T-helper 1 cell treated with Interleukin-12 subunit alpha and Interleukin-12 subunit beta and Interleukin-4 antibody, amounts not matched to agents 30 ng/mL and 1 ng/mL, for 36 hours (primary cell): ENCODE measurements at regions not wholly inside any gene's neighbourhood (a gene's known extent, or its start where the extent isn't known, plus 50 kb on each side); places are given as distances from the start of the nearest gene placed in this dataset.

ENCODE experiments used
- intact Hi-C: fragments of 100-400 bp; cut with micrococcal nuclease; formaldehyde crosslinking; loops from one replicate; pipeline ENCODE4 v1.15.1; 2024

DNA sequence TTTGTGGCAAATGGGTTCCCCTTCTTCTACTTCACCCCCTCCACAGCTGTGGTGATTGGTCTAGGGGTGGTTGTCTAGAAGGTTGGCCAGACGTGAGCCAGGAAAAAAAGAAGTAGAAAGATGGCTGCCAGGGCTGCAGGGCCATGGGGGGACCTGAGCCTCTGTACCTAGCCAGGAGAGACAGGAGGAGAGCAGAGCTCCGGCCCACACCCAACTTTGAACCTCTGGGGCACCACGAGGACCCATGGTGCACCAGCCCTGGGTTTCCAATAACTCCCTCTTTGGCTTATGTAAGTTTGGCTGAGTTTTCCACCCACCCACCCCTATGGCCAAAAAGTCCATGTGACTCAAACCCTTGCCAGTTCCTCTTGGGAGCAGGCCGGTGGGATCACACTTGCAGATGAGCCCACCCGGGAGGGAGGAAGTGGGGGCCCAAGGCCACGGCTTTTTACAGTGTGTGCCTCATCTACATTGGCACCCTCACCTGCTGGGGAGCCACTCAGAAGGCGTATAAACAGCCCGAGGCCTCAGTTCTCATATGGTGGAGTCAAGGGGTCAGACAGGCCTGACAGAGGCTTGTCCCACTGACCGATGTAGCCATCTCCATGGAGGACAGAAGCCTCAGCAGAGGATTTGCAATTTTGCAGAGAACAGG lies 293.1 kb upstream of the HDAC4 start:
- intact Hi-C loops, result no loop called here

- intact Hi-C loops, result no loop called here
These were observed 292.5 kb upstream of the HDAC4 start for GRCh38 chr2:239693330-239693729.

- intact Hi-C loops, result no loop called here
These were observed 292.1 kb upstream of the HDAC4 start for GRCh38 chr2:239692919-239693318.

GRCh38 chr2:239692362-239692851 lies 291.6 kb upstream of the HDAC4 start:
- intact Hi-C loops, result no loop called here

DNA sequence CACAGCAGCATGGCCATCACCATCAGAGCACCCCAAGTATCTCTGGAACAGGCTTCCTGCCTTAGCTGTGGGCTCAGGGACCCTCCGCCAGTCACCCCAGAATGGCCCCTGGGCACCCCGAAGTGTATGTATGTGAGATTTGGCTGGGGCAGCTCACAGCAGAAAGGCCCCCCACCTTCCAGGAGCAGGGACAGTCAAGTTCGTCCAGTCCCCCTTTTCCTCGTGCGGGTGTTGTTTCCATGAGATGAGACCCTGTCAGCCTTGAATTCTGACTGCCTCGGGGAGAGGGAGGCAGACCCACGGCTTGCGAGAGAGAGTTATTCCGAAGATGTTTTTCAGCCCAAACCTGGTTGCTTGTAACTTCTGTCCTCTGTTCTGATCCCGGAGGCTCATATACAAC lies 290.9 kb upstream of the HDAC4 start:
- intact Hi-C loops, result no loop called here

GRCh38 chr2:239690651-239691631 lies 290.1 kb upstream of the HDAC4 start:
- intact Hi-C loops, result no loop called here

DNA sequence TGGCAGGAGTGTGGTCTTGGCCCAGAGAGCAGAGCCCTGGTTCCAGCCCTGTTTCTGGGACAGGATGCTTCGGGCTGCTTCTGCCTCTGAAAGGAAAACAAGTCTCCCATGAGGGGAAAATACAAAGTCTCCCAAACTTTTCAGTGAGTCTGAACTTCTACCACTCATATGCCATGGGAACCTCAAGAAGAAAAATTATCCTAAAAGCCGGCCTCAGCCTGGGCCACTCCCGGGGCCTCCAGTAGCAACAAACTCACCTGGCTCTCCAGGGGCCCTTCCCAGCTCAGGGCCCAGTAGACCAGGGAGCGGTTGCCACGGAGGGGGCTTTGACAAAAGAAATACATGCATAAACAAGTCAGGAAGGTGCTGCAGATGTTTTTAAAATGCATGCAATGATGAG lies 289.2 kb upstream of the HDAC4 start:
- intact Hi-C loops, result no loop called here

- intact Hi-C loops, result no loop called here
These were observed 288.6 kb upstream of the HDAC4 start for GRCh38 chr2:239689410-239689809.

DNA sequence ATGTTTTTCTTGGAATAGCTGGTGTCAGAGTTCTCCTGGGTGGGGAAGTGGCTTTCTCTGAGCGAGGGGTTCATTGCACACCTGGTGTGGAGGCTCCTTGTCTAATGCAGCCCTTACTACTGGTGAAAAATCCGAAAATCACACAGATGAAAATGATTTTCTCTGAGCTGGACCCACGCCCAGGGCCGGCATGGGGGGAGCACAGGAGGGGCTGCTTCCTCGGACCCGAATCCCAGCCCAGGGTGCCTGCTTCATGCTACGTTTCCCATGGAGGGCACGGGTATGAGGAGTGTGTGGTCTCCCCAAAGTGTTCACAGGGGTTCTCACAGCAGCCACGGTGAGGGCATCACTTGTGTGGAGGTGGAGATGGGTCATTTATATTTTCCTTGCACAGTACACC lies 288.0 kb upstream of the HDAC4 start:
- intact Hi-C loops, result no loop called here

DNA sequence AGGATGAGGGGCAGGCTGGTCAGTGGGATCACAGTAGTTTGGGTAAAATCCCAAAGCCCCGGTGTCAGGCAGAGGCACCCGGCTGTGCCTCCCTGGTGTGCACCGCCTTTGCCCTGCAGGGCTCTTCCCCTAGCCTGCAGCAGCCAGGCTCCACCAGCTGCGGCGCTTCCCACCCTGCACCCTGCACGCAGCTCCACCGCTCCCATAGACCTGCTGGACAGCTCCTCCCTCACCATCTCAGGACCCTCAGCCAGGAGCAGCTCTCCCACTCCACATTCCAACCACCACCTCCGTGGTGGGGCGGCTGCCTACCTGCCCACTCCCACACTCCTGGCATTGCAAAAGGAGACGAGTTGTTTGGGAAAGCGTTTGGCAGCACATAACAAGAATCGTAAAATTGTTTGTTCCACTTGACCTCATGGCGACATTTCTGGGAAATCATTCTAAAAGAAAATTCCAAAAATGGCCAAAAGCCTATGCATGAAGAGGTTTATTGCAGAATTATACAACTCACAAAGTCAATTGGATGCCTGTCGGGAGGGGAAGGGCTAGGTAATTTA lies 287.4 kb upstream of the HDAC4 start:
- intact Hi-C loops, result no loop called here

DNA sequence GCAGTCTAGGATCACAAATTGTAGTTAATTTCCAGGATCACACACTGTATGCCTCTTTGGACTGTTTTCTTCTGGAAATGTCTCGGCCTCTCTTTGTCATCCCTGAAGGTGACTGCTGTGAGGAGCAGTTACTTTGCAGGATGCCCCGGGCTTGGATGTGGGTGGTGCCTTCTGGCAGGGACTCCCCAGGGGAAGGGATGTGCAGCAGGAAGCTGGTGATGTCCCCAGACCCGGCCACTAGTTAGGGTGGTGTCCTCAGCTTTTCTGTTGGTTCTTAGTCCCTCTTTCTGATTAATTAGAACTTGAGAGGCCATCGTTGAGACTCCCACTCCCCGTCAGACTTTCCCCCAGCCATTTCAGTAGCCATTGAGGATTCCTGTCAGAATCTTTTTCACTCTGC lies 286.6 kb upstream of the HDAC4 start:
- intact Hi-C loops, result no loop called here

DNA sequence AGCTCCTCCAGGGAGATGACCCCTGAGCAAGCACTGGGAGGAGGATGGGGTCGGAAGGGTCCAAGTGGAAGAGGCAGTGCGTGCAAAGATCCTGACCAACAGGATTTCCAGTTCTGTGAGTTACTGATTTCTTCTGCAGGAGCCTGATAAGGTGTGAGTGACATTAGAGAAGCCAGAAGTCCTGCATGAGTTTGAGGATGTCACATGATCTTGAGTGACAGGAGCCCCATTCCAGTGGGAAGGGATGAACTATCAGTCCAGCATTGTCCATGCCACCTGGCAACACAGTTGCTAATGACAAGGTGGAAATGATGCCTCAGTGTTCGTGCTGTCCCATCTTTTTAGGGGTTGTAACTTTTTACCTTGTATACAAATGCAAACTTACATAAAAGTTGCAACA lies 285.1 kb upstream of the HDAC4 start:
- intact Hi-C loops, result no loop called here

GRCh38 chr2:239685556-239685955 lies 284.7 kb upstream of the HDAC4 start:
- intact Hi-C loops, result no loop called here

DNA sequence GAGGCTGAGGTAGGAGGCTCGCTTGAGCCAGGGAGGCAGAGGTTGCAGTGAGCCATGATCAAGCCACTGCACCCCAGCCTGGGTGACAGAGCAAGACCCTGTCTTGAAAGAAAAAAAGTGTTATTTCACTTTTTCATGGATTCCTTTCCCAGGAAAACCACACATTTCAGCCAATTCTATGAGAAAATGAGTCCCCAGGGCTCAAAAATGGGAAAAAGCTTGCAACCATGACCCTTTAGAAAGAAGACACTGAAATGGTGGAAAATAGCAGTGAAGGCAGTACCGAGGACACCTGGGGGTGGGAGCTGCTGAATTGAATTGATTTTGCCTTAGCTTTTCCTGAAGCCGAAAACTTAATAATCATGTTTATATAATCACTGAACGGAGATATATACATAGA lies 284.2 kb upstream of the HDAC4 start:
- intact Hi-C loops, result no loop called here

GRCh38 chr2:239684271-239684810 lies 283.5 kb upstream of the HDAC4 start:
- intact Hi-C loops, result no loop called here

DNA sequence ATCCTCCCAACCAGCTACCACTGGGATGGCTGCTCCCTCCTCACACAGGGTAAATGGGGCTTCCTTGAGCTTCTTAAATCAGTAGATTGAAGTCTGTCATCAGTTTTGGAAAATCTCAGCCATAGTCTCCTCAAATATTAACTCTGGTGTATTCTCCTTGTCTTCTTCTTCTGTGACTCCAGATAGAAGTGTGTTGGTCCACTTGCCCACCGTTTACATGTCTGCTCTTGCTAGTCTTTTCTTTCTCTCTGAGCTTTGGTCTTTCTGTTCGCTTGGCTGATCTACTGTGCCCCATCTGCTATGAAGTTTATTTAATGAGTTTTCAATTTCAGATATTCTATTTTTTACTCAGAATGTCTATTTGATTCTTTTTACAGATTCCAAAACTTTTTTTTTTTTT lies 281.7 kb upstream of the HDAC4 start:
- intact Hi-C loops, result no loop called here

DNA sequence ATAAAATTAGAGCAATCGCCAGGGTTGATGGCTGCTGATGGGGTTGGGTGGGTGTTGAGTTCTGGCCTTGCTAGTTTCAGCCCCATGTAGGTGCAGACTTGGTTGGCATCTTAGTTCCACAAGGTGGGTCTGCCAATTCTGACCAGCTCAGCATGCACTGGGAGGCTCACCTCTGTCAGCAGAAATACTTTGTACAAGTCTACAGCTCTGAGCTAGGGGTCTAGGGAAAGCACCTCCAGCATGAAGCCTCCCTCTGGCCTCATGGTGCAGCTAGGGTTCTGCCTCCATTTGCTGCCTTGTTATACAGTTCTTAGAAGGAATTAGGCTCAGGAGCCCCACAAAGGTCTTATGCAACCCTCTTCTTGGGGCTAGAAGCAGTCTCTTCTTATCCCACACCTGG lies 278.9 kb upstream of the HDAC4 start:
- intact Hi-C loops, result no loop called here

DNA sequence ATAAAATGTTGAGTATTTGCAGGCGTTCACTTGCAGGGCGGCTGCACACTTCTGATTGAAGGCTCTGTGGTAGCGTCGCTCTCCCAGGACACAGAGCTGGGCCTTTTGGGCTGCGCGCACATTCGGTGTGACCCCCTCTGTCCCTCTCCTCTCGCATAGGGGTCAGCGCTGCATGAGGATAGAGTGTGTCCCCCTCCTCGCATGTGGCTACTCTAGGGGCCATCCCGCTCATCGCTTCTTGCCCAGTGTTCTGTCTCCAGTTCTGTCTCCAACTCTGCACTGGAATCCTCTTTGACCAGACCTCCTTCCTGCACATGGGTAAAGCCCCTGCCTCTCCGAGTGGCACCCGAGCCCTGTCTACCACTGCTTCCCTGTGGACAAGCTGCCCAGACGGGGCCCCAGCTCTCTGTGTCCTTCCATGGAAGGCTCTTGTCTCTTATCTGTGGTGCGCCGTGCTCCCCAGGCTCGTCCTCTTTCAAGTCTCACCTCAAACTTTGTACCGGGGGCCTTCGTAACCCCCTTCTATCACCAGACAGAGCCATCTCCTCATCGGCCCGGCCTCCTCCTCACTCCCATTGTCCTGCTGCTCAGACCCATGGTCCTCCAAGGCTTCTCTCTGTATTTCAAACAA lies 278.0 kb upstream of the HDAC4 start:
- intact Hi-C loops, result no loop called here

GRCh38 chr2:239678186-239678490 lies 277.3 kb upstream of the HDAC4 start:
- intact Hi-C loops, result no loop called here

DNA sequence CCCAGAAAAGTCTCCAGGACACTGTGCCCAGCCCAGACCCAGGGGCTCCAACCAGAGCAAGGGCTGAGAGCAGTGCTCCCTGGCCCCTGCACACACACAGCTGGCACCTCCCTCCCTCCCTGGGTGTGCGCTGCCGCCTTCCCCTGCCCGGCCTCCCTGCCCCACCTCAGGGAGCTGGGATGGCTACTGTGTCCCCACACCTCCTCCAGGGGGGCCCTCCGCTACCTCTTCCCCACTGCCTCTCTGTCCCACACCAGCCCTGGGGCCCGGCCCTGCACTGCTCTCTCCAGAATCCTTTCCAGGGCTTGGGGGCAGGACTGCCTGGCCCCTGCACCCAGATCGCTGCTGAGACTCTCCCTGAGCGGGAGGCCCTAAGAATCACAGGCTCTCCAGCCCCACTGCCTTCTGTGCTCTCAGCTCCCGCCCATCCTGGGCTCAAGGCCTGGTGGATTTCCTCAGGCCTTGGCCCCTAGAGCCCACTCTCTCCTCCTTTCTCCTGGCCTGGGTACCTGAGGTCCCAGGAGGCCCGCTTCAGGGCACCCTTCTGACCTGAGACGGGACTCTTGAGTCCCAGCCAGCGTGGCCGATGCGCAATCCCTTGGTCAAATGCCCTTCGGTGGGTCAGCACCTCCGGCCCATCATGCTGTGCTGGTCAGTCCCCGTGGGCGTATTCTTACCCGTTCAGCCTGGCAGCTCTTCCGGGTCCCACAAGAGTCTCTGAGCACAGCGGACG lies 276.8 kb upstream of the HDAC4 start:
- intact Hi-C loops, result no loop called here
